Liver (tissue), 3 donors: ENCODE measurements at regions not wholly inside any gene's neighbourhood (a gene's known extent, or its start where the extent isn't known, plus 50 kb on each side); places are given as distances from the start of the nearest gene placed in this dataset.

Experiments
- ATF3 ChIP-seq: IDR thresholded peaks from 2 replicates; pipeline ENCODE4 v1.6.1; 2016; ENCODE audit warnings: antibody characterized with exemption
- CTCF ChIP-seq: fragments of 150-350 bp; IDR thresholded peaks from 2 replicates; pipeline ENCODE4 v1.5.1; 2017; ENCODE audit warnings: improper control_type of control experiment, low read depth, low read length; ENCODE audit not compliant: missing input control
- FOXA1 ChIP-seq: IDR thresholded peaks from 2 replicates; pipeline ENCODE4 v1.6.1; 2016; ENCODE audit warnings: antibody characterized with exemption
- FOXA2 ChIP-seq: IDR thresholded peaks from 2 replicates; pipeline ENCODE4 v1.6.1; 2016; ENCODE audit warnings: antibody characterized with exemption
- GABPA ChIP-seq, 2 donors: IDR thresholded peaks in 1 of 2; conservative IDR thresholded peaks in 1 of 2; 2 replicates each; pipeline ENCODE4 v1.6.1; 2016; ENCODE audit warnings: antibody characterized with exemption in 2 of 2, mild to moderate bottlenecking in 1 of 2, moderate library complexity in 1 of 2
- HNF4A ChIP-seq, 2 donors: conservative IDR thresholded peaks; 2 replicates each; pipeline ENCODE4 v1.6.1; 2016; ENCODE audit warnings: antibody characterized with exemption in 2 of 2, mild to moderate bottlenecking in 2 of 2
- HNF4G ChIP-seq: IDR thresholded peaks from 2 replicates; pipeline ENCODE4 v1.6.1; 2016; ENCODE audit warnings: antibody characterized with exemption
- JUND ChIP-seq, 2 donors: IDR thresholded peaks; 2 replicates each; pipeline ENCODE4 v1.6.1; 2016; ENCODE audit warnings: antibody characterized with exemption in 2 of 2
- MAX ChIP-seq: IDR thresholded peaks from 2 replicates; pipeline ENCODE4 v1.6.1; 2016; ENCODE audit warnings: antibody characterized with exemption
- RAD21 ChIP-seq, 2 donors: IDR thresholded peaks; 2 replicates each; pipeline ENCODE4 v1.6.1; 2016; ENCODE audit warnings: antibody characterized with exemption in 2 of 2, mild to moderate bottlenecking in 2 of 2
- SP1 ChIP-seq: IDR thresholded peaks from 2 replicates; pipeline ENCODE4 v1.6.1; 2018; ENCODE audit warnings: antibody characterized with exemption, mild to moderate bottlenecking
- TF ChIP-seq, protein P1 (sequence below): IDR thresholded peaks from 2 replicates; pipeline ENCODE4 v1.6.1; 2016; ENCODE audit warnings: antibody characterized with exemption, mild to moderate bottlenecking
- donor health status: healthy.
- donor health status: healthy.

DNA sequence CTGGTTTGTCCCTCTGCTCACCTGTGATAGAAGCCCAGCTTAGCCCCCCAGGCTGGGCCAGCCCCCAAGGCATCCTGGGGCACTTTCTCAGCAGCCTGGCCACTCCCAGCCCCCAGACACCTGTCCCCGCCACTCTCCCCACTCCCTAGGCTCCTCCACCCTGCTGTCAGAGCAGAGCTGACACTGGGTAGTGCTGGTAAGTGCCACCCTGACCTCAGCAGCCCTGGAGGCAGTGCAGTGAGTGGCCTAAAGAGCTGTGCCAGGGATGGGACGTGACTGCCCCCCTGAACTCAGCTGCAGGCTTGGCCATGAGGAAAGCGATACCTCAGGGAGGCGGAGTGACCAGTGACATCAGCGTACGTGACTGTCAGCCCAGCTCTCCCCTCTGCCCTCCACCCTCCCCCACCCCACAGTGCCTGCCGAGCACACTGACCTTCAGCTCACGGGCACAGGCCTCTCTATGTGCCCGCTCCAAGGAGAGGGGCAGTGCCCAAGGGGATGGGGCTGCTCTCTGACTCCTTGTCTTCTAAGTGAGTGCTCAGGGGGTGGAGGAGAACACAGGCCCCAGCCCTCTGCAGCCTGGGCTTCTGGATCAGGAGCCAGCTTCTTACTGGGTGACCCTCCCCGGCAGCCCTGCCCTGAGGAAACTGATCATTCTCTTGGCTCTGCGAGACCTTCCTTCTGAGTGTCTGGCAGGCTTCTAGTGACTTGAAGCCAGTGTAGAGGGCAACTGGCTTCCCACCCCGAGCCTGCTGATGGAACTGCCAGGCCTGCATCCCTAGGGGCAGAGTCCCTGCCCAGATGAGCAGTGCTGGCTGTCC lies 172.7 kb downstream of the MRPL14 start:
- TF ChIP-seq CTCF (no peak), SP1 (peak; percentile 68), FOXA2 (no peak), HNF4A (conservative IDR thresholded peaks at IDR 0.05) (peak; percentile 15 to 61), RAD21 (IDR thresholded peaks at IDR 0.05) (peak; percentile 35 to 56), JUND (IDR thresholded peaks at IDR 0.05) (peak in 1 of 2 donors; percentile 54), ATF3 (no peak), HNF4G (no peak), GABPA (IDR thresholded peaks at IDR 0.05 in 1 of 2, conservative IDR thresholded peaks at IDR 0.05 in 1 of 2) (no peak), FOXA1 (no peak), MAX (no peak)
- TF ChIP-seq, protein P1, sequence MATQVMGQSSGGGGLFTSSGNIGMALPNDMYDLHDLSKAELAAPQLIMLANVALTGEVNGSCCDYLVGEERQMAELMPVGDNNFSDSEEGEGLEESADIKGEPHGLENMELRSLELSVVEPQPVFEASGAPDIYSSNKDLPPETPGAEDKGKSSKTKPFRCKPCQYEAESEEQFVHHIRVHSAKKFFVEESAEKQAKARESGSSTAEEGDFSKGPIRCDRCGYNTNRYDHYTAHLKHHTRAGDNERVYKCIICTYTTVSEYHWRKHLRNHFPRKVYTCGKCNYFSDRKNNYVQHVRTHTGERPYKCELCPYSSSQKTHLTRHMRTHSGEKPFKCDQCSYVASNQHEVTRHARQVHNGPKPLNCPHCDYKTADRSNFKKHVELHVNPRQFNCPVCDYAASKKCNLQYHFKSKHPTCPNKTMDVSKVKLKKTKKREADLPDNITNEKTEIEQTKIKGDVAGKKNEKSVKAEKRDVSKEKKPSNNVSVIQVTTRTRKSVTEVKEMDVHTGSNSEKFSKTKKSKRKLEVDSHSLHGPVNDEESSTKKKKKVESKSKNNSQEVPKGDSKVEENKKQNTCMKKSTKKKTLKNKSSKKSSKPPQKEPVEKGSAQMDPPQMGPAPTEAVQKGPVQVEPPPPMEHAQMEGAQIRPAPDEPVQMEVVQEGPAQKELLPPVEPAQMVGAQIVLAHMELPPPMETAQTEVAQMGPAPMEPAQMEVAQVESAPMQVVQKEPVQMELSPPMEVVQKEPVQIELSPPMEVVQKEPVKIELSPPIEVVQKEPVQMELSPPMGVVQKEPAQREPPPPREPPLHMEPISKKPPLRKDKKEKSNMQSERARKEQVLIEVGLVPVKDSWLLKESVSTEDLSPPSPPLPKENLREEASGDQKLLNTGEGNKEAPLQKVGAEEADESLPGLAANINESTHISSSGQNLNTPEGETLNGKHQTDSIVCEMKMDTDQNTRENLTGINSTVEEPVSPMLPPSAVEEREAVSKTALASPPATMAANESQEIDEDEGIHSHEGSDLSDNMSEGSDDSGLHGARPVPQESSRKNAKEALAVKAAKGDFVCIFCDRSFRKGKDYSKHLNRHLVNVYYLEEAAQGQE: peak; percentile 15
